GM21528 (cell line): ENCODE measurements at regions not wholly inside any gene's neighbourhood (a gene's known extent, or its start where the extent isn't known, plus 50 kb on each side); places are given as distances from the start of the nearest gene placed in this dataset.
"Not testable (repeated sequence)": the region's sequence is repeated elsewhere in the genome, so short reads cannot be mapped to it uniquely, and the experiment has no call there.

Experiments used
- ATAC-seq: cut with Tn5 transposase; IDR thresholded peaks from one replicate; pipeline ENCODE4 v1.9.1; 2021; ENCODE audit warnings: mild to moderate bottlenecking, moderate library complexity; ENCODE audit not compliant: unreplicated experiment, low FRiP score

DNA sequence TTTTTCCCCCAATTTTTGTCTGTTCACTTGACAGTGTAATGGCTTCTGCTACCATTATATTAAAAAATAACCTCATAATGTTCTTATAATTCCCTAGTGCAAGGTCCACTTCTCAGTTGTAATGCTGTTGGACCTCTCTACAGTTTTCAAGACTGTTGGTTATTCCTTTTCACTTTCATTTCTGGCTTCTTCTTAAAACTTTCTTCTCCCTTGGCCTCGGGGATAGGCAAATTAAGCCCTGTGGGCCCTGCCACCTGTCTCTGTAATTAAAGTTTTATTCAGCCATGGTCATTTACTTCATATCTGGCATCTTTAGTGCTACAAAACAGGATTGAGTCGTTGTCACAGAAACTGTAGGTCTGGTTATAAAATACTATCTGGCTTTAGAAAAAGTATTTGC lies 313.5 kb downstream of the KLF12 start:
- ATAC-seq = peak; percentile 54

DNA sequence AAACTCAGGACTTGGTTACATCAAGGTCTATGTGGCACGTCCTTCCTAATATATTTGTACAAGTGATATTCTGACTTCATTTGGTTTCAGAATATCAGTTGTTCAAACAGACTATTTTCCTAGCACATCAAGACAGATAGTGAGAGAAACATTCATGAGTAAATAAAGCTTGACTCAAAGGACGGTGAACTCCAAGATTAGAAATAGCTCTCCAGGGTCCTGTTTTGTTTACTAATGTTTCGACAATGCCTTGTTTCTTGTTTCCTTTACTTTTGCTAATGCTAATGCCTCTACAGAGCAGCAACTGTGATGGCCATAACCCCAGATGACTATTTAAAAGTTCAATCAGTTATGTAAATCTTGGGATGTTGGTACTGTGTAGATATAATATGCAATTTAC lies 313.9 kb downstream of the KLF12 start:
- no peak for ATAC-seq

DNA sequence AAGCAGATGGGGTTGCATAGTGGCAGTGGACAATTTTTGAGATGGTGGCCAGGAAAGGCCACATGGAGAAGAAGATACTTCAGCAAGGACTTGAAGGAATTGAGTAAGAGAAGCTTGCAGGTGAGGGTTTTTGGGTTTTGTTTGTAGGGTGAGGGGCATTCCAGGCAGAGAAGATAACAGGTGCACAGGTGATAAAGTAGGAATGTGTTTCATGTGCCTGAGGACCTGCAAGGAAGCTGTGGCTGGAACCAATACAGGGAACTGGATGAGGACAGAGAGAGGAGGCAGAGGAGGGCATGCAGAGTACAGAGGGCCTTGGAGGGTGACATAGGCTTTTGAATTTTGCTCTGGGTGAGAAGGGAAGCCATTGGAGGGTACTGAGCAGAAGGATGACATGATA lies 314.5 kb downstream of the KLF12 start:
- ATAC-seq = no peak

DNA sequence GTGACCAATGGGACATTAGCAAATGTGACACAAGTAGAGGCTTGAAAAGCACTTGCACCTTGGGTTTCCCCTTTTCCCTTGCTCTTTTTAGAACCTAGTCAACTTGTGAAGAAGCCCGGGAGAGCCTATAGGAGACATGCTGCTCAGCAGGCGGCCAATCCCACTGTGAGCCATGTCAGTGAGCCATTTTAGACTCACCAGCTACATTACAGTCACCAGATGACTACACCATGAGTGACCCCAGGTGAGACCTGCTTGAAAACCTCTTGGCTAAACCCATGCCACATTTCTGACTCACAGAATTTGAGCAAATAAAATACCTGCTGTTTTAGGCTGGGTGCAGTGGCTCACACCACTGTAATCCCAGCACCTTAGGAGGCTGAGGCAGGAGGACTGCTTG lies 317.5 kb downstream of the KLF12 start:
- ATAC-seq = no peak

DNA sequence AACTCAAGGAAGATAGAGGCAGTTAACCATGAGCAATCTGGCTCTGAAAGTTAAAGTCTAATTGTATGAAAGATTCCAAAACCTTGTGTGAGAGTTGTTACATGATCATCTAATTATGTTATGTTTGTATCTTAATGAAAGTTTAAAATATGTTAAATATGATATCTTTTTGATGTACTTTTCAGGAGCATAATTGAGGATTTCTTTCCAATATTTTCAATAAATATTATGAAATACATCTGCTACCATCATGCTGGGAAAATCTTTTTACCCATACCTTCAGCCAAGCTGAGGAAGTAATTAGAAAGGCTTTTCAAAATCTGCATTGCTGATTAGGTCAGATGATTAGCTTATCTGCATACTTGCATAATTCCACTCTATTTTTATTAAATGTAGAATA lies 318.4 kb downstream of the KLF12 start:
- no peak for ATAC-seq

DNA sequence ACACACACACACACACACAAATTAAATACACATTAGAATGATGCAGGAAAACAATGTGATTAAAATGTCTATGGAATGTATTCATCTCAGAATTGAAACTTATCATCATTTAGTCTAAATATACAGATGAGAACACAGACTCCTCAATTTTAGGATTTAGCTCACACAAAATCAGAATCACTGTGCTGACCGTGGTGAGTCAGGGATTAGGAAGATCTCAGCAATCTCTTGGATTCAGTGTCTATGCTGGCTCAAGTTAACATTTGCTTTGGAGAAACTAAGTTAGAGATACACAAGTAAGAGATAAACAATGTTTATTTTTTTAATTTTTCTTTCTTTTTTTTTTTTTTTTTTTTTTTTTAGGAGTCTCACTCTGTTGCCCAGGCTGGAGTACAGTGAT lies 323.6 kb downstream of the KLF12 start:
- ATAC-seq = no peak

DNA sequence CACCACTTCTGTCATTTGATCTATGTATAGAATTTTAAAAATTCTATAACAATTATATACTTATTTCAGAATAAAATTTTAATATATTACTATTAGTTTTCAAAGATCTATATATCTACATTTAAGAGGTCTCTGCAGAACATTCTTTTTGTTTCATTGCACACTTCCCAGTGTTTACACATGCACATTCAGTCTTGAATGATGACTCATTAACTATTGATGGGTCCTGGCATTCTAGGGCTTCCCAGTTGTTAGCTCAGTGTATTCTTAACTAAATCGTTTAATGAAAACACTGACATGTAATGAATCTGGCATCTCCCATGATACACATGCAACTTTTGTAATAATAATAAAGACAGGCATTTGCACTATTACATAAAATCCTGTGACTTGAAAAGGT lies 324.6 kb downstream of the KLF12 start:
- no peak for ATAC-seq

DNA sequence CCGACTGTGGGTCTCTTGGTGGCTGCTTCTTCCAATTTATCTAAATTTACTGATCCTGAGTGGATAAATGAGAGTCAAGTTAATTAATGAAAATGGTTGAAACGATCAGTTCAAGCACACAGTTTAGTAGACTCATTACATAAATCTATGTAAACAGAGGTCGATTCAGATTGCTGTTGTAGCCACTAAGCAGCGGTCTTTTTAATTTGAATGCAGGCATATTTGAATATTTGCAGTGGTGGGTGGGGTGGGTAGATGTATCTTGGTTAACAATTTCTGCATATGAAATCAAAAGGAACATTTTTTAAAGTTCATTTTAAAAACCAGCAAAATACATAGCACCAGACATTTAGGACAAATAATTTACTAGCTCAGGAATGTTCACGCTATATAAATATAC lies 325.9 kb downstream of the KLF12 start:
- ATAC-seq = no peak

DNA sequence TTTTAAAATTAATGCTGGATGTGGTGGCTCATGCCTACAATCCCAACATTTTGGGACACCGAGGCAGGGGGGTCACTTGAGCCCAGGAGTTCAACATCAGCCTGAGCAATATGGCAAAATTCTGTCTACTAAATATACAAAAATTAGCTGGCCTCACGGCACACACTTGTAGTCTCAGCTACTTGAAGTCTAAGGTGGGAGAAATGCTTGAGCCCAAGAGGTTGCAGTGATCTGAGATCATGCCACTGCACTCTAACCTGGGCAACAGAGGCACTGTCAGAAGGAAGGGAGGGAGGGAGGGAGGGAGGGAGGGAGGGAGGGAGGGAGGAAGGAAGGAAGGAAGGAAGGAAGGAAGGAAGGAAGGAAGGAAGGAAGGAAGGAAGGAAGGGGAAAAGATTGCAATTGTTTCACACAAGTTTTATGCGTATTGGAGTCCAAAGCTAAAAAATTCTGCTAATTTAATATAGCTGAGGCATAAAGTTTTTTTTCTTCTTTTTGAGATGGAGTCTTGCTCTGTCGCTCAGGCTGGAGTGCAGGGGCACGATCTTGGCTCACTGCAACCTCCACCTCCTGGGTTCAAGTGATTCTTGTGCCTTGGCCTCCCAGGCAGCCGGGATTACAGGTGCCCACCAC lies 328.8 kb downstream of the KLF12 start:
- not testable (repeated sequence) for ATAC-seq

DNA sequence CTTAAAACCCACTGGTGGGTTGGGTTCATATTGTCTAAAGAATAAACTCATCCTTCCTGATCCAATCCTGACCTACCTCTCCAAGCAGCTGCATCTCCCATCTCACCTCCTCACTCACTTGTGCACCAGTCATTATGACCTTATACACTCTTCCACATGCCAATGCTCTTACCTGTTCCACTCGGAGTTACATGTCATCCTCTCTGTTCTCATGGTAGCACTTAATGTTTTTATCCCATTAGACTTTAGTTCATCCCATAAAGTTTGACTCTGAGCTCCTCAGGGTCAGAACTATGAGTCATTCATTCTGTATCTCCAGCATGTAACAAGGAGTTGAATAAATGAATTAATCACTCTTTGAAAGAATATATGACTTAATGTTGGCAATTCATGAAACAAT lies 330.2 kb downstream of the KLF12 start:
- no peak for ATAC-seq

DNA sequence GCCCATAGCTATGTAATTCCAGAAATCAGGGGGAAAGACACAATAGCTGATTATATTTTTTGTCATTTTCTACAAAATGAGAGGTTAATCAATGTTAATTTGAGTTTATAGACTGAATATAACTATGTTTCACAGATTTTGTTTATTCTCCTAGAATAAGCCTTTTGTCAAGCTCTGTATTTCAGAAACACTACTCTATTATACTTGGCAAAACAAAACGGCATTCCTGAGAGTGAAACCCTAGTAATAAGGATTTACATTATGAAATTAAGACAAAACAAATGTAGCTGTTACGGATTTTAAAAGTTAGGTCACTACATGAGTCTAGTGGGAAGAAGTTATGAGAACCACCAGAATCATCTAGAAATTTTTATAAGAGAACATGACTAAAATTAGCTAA lies 334.2 kb downstream of the KLF12 start:
- ATAC-seq = no peak

DNA sequence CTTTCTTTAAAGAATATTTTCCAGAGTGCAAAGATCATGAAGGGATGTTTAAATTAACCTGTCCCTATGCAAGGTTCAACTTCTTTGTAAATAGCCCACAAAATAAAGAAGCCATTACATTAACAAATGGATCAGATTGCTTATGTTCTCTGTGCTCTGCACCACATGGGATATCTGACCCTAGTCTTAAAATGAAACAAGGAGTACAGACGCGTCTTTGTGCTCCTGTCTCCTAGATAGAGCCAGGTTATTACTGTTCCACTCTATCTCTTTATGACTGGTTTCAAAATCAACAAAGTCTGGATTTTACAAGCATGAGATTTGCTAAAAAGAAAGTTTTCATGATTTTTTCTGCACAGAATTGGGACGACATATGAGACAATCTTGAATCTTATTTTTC lies 339.4 kb downstream of the KLF12 start:
- ATAC-seq = no peak

DNA sequence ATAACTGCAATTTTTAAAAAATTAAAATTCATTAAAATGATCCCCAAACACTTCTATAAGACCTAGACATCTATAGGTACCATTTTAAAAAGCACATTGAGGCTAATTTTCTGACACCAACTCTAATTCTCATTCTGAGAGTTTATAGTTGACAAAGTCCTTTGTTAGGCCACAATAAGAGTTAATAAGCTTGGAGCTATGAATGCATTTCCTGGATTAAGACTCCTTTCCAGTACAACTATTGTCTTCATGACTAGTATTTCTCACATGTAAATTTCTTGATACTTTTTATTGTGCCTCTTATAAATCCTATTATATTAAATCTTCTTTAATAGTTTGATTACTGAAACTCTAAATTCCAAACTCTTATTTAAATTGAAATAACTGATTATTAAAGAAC lies 340.8 kb downstream of the KLF12 start:
- no peak for ATAC-seq

DNA sequence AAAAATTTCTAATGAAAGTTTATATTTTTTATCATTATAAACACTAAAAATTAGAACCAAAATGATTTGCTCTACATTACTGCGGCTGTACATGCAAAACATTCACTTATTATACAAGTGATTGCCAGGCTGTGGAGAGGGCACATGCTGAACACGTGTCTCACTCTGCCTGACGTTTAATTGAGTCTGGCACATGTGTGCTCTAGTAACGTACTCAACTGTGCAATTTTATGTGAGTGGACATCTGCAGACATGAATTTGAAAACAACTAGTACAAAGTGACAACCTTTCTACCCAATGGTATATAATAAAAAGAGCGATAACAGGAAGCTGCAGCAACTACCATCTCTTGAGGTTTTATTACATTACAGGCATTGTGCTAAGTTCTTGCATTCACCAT lies 341.4 kb downstream of the KLF12 start:
- no peak for ATAC-seq

DNA sequence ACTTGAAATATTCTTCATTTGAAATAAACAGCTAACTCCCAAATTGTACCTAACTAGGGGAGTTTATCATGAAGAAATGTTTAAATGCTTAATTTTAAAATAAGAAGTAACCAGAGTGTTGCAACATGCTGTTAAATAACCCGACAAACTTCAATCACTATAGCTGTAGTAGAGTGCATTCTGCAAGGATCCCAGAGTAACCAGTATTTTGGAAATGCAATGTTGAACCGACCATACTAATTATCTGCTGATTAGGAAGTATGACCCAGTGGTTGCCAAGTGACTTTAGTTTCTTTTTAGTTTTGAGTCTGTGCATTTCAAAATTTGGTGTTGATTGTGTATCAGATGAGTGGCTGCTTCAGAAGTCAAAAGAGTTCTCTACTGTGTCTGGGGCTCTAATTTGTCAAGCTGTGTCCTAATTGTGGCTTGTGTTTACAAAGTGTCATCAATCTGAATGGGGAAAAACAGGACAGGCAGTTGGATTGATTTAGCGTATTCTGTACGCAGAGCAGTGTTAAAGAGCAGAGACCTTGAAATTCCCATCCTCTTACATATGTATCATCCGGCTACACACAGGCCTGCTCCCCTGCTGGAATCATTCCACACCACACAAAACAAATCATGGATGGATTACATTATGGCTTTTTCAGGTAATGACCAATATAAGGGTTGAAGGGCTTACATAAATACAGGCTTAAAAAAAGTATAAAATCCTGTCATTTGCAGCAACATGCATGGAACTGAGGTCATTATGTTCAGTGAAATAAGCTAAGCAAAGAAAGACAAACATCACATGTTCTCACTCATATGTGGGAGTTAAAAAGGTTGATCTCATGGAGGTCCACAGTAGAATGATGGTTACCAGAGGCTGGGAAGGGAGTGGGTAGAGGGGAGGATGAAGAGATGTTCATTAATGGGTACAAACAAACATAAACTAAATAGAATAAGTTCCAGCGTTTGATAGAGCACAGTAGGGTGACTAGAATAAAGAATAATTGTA lies 351.5 kb downstream of the KLF12 start:
- ATAC-seq = no peak

DNA sequence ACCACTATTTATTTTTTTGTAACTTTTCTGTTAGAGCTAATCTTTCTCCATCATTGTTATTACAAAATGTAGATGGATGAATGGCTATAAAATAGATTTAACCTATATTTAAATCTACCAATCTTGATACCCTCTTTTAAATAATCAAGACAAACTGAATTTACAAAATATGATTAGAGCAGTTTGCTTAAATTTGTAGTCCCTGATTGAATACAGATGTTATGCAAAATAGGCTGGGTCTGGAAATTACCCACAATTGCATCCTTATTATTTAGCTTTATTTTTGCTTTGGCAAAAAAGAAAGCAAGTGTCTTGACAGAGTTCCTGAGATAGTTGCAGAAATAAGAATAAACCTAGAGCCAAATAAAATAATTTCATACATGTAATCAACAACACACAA lies 352.8 kb downstream of the KLF12 start:
- ATAC-seq = no peak

DNA sequence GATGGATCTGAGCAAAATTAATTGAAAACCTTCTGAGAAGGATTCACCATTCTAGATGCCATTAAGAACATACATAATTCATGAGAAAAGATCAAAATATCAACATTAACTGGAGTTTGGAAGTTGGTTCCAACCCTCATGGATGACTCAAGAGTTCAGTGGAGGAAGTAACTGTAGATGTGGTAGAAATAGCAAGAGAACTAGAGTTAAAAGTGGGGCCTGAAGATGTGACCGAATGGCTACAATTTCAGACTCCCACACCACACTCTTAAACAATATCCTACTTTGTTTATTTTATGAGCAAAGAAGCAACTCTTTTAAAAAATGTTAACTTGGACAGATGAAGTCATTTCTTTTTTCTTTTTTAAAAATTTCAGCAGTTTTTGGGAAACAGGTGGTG lies 354.3 kb downstream of the KLF12 start:
- no peak for ATAC-seq

DNA sequence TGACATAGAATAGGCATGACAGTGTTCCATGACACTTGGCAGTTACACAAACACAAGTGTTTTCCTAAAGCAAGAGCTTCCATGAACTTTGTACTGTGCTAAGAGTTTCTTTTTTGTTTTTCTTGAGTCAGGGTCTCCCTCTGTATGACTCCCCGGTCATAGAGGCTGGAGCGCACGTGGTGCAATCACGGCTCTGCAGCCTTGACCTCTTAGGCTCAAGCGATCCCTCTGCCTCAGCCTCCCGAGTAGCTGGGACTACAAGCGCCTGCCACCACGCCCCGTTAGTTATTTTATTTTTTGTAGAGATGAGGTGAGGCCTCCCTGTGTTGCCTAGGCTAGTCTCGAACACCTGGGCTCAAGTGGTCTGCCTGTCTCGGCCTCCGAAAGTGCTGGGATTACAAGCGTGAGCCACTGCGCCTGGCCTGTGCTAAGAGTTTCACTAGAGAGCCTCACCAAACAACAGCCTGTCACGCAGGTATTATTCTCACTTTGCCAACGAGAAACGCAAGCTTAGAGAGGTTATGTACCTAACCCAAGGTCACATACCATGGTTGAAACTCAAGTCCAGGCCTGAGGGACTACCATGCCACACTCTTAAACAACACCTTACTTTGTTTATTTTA lies 355.9 kb downstream of the KLF12 start:
- no peak for ATAC-seq

DNA sequence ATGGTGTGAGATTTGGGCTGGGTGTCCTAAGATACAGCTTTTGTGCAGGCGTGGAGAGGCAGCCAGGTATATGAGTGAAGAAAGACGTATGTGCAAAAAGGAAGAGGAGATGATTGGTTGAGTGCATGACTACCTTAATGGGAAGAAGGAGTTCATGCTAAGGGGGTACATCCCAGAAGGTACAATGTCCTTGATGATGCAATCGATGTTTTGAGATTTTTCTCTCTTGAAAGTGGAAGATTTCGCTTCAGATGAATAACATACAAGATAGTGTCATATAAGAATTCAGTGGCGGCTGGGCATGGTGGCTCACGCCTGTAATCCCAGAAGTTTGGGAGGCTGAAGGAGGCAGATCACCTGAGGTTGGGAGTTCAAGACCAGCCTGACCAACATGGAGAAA lies 357.1 kb downstream of the KLF12 start:
- no peak for ATAC-seq

DNA sequence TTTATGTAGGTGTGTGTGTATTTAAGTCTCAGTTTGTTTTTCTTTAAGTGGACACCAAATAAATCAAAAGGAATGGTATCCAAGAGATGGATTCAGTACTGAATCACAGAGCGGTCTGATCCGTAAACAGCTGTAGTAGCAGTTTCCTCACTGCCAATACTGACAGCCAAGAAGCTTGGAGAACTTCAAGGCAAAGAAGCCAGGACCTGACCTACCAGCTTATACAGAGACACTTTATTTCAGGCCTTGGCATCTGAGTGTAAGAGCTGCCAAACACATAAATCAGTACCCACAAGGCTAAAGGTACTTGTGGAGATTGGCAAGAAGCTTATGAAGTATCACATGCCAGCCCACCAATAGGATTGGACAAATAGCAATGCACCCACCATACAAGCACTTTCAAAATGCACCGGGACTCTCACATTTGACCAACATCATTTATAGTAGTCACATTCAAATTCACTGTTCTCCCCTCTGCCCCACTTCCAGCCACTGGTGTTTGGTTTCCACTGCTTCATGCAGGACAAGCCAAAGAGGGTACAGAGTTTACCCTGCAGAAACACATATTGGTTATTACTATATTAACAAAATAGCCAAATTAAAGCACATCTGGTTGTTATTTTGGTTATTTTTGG lies 357.9 kb downstream of the KLF12 start:
- ATAC-seq = no peak

DNA sequence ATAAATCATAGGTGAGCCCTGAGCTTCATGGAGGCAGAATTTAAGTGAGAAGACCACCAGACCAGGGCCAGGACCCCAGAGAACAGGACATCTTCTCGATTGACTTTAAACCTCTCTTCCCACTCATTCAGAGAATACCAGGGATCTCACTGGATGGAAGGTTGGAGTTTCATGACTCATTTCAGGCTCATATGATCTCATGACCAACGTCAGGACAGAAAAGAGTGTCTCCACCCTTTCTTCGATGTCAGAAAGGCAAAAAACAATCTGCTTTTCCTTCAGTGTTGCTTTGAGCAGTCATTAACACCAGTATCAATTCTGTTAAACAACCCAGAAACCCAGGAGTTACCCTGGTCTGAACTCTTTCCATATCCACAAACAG lies 361.0 kb downstream of the KLF12 start:
- no peak for ATAC-seq
